Smooth muscle cell of the brain vasculature (primary cell): ENCODE measurements at regions not wholly inside any gene's neighbourhood (a gene's known extent, or its start where the extent isn't known, plus 50 kb on each side); places are given as distances from the start of the nearest gene placed in this dataset.

Source experiments
- DNase-seq: peaks from one replicate; pipeline ENCODE4 v3.0.0-alpha.2; 2012; ENCODE audit warnings: low read depth, low spot score

GRCh38 chr3:189109145-189109544 is 62.6 kb upstream of the TPRG1 start:
- no peak for DNase-seq

GRCh38 chr3:189117087-189117486 is 54.7 kb upstream of the TPRG1 start:
- DNase-seq, result no peak

GRCh38 chr3:189118896-189119295 is 52.9 kb upstream of the TPRG1 start:
- no peak for DNase-seq

GRCh38 chr3:189119950-189120349 is 51.8 kb upstream of the TPRG1 start:
- DNase-seq, result no peak

GRCh38 chr3:189121092-189121491 is 50.7 kb upstream of the TPRG1 start:
- no peak for DNase-seq
